Gastrocnemius medialis (tissue), 4 donors: ENCODE measurements at regions not wholly inside any gene's neighbourhood (a gene's known extent, or its start where the extent isn't known, plus 50 kb on each side); places are given as distances from the start of the nearest gene placed in this dataset.

Source experiments
- ATAC-seq, 2 donors: fragments of 150-250 bp; one replicate each; pipeline ENCODE4 v1.9.1; 2016
- DNase-seq, 2 donors: peaks; one replicate each; pipeline ENCODE4 v3.0.0-alpha.2; 2019
- H3K27ac ChIP-seq, 4 donors: fragments of 200-600 bp; sonication (generic); 1 replicate in 1 of 4; 2 replicates in 3 of 4; pipeline ENCODE4 v1.5.1; 2016 to 2018; ENCODE audit warnings: mild to moderate bottlenecking in 2 of 4, moderate library complexity in 1 of 4
- H3K27me3 ChIP-seq, 3 donors: fragments of 200-600 bp; sonication (generic) in 2 of 3; 1 replicate in 1 of 3; 2 replicates in 2 of 3; pipeline versions ENCODE4 v1.5.1 to v1.6.0; 2016 to 2019; ENCODE audit warnings: mild to moderate bottlenecking in 1 of 3, moderate library complexity in 1 of 3
- H3K36me3 ChIP-seq, 2 donors: fragments of 200-600 bp; sonication (generic) in 1 of 2; one replicate each; pipeline ENCODE4 v1.5.1; 2017 to 2018
- H3K4me1 ChIP-seq, 2 donors: fragments of 200-600 bp; sonication (generic) in 1 of 2; one replicate each; pipeline ENCODE4 v1.5.1; 2016 to 2017; ENCODE audit warnings: mild to moderate bottlenecking in 2 of 2
- H3K4me3 ChIP-seq, 4 donors: fragments of 200-600 bp; sonication (generic) in 3 of 4; 1 replicate in 1 of 4; 2 replicates in 3 of 4; pipeline ENCODE4 v1.5.1; 2016 to 2019; ENCODE audit warnings: mild to moderate bottlenecking in 2 of 4
- H3K9me3 ChIP-seq, 3 donors: fragments of 200-600 bp; sonication (generic) in 2 of 3; 1 replicate in 1 of 3; 2 replicates in 2 of 3; pipeline ENCODE4 v1.5.1; 2016 to 2019
- POLR2A ChIP-seq, 2 donors: fragments of 450-650 bp; IDR thresholded peaks; one replicate each; pipeline ENCODE4 v1.6.1; 2017; ENCODE audit warnings: antibody characterized with exemption in 2 of 2, mild to moderate bottlenecking in 2 of 2, moderate library complexity in 2 of 2
- in situ Hi-C, 4 donors: fragments of 200-750 bp; cut with MboI; loops; one replicate each; pipeline versions ENCODE4 v1.15.0 to v1.8.0; 2017; ENCODE audit warnings: low sequenced_read_pairs in 4 of 4
- intact Hi-C: fragments of 100-400 bp; cut with DNase I; formaldehyde crosslinking; loops from one replicate; pipeline ENCODE4 v1.15.1; 2023; ENCODE audit warnings: low total_unique reads
- TF ChIP-seq, protein P1 (sequence below), 5 experiments: fragments of 450-650 bp in 3 of 5; fragments of 200-600 bp in 2 of 5; sonication (generic) in 2 of 5; IDR thresholded peaks in 4 of 5; conservative IDR thresholded peaks in 1 of 5; 1 replicate in 4 of 5; 2 replicates in 1 of 5; pipeline ENCODE4 v1.5.1; 2016 to 2019; ENCODE audit warnings: antibody characterized with exemption in 5 of 5, mild to moderate bottlenecking in 3 of 5, moderate library complexity in 3 of 5

GRCh38 chr11:100545556-100545955, 141.5 kb upstream of the ARHGAP42 start:
- no peaks in the 10 kb centered on the region for H3K36me3 ChIP-seq
- in situ Hi-C loops (no loop called here), intact Hi-C loops (no loop called here)
- H3K4me3 ChIP-seq, result no peak overlapping the region
- H3K9me3 ChIP-seq, result no peaks in the 10 kb centered on the region
- no peak for TF ChIP-seq POLR2A (IDR thresholded peaks at IDR 0.05)
- TF ChIP-seq, protein P1, sequence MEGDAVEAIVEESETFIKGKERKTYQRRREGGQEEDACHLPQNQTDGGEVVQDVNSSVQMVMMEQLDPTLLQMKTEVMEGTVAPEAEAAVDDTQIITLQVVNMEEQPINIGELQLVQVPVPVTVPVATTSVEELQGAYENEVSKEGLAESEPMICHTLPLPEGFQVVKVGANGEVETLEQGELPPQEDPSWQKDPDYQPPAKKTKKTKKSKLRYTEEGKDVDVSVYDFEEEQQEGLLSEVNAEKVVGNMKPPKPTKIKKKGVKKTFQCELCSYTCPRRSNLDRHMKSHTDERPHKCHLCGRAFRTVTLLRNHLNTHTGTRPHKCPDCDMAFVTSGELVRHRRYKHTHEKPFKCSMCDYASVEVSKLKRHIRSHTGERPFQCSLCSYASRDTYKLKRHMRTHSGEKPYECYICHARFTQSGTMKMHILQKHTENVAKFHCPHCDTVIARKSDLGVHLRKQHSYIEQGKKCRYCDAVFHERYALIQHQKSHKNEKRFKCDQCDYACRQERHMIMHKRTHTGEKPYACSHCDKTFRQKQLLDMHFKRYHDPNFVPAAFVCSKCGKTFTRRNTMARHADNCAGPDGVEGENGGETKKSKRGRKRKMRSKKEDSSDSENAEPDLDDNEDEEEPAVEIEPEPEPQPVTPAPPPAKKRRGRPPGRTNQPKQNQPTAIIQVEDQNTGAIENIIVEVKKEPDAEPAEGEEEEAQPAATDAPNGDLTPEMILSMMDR (IDR thresholded peaks at IDR 0.05 in 4 of 5, conservative IDR thresholded peaks at IDR 0.05 in 1 of 5), result no peak
- no peak for ATAC-seq
- H3K4me1 ChIP-seq, result no peaks in the 10 kb centered on the region
- no peaks in the 10 kb centered on the region for H3K27me3 ChIP-seq
- no peak for DNase-seq
- no peak overlapping the region for H3K27ac ChIP-seq

- in situ Hi-C loops (no loop called here), intact Hi-C loops (no loop called here)
- Histone ChIP-seq H3K9me3 (no peaks in the 10 kb centered on the region), H3K4me1 (no peaks in the 10 kb centered on the region), H3K27me3 (no peaks in the 10 kb centered on the region), H3K36me3 (no peaks in the 10 kb centered on the region), H3K27ac (no peak overlapping the region), H3K4me3 (no peak overlapping the region)
- no peak for ATAC-seq
- TF ChIP-seq POLR2A (IDR thresholded peaks at IDR 0.05), result no peak
- TF ChIP-seq, protein P1 (IDR thresholded peaks at IDR 0.05 in 4 of 5, conservative IDR thresholded peaks at IDR 0.05 in 1 of 5), result no peak
- no peak for DNase-seq
These were observed 141.1 kb upstream of the ARHGAP42 start for GRCh38 chr11:100545970-100546369.

DNA sequence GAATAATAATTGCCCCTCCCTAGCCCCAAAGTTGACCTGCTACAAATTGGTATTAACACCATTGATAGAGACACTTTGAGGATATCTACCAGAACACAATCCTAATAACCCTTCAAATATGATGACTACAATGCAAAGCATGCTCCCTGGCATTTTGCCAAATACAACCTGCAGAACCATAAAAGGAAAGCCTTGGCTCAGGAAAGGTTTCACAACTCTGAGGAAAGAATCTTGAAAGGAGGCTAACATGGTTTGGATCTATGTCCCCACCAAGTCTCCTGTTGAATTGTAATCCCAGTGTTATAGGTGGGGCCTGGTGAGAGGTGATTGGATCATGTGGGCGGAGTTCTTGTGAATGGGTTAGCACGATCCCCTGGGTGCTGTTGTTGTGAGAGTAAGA, 140.4 kb upstream of the ARHGAP42 start:
- no peaks in the 10 kb centered on the region for H3K36me3 ChIP-seq
- no peak overlapping the region for H3K4me3 ChIP-seq
- intact Hi-C loops, result no loop called here
- no peaks in the 10 kb centered on the region for H3K4me1 ChIP-seq
- TF ChIP-seq POLR2A (IDR thresholded peaks at IDR 0.05), result no peak
- TF ChIP-seq, protein P1 (IDR thresholded peaks at IDR 0.05 in 4 of 5, conservative IDR thresholded peaks at IDR 0.05 in 1 of 5), result no peak
- no peak overlapping the region for H3K27ac ChIP-seq
- in situ Hi-C loops, result no loop called here
- no peak for DNase-seq
- ATAC-seq, result no peak
- H3K9me3 ChIP-seq, result no peaks in the 10 kb centered on the region
- no peaks in the 10 kb centered on the region for H3K27me3 ChIP-seq

DNA sequence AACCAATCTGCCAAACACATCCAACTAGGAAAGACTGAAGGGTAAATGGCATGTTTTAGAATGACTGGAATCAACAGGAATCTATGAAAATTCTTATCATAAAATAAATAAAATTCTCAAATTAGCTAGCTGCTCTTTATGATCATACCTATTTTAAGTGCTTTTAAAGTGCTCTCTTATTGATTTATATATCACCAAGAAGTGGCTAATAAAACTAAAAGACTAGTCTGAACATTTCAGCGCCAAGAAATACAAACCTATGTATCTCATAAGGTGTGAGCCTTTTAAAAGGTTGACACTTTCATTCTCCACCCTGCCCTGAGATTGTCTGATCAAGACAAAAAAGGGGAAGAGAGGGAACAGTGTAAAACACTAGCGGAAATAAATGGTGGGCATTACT, 136.8 kb upstream of the ARHGAP42 start:
- Histone ChIP-seq H3K4me3 (no peak overlapping the region), H3K27me3 (no peaks in the 10 kb centered on the region), H3K36me3 (no peaks in the 10 kb centered on the region), H3K4me1 (no peaks in the 10 kb centered on the region), H3K9me3 (no peaks in the 10 kb centered on the region), H3K27ac (no peak overlapping the region)
- intact Hi-C loops, result no loop called here
- DNase-seq (no peak), ATAC-seq (no peak)
- in situ Hi-C loops, result no loop called here
- no peak for TF ChIP-seq POLR2A (IDR thresholded peaks at IDR 0.05)
- TF ChIP-seq, protein P1 (IDR thresholded peaks at IDR 0.05 in 4 of 5, conservative IDR thresholded peaks at IDR 0.05 in 1 of 5), result no peak

GRCh38 chr11:100550912-100551632, 136.0 kb upstream of the ARHGAP42 start:
- no peaks in the 10 kb centered on the region for H3K36me3 ChIP-seq
- DNase-seq (no peak), ATAC-seq (no peak)
- H3K27me3 ChIP-seq, result no peaks in the 10 kb centered on the region
- no peaks in the 10 kb centered on the region for H3K9me3 ChIP-seq
- intact Hi-C loops (no loop called here), in situ Hi-C loops (no loop called here)
- H3K27ac ChIP-seq, result no peak overlapping the region
- TF ChIP-seq POLR2A (IDR thresholded peaks at IDR 0.05), result no peak
- TF ChIP-seq, protein P1 (IDR thresholded peaks at IDR 0.05 in 4 of 5, conservative IDR thresholded peaks at IDR 0.05 in 1 of 5), result no peak
- no peak overlapping the region for H3K4me3 ChIP-seq
- H3K4me1 ChIP-seq, result no peaks in the 10 kb centered on the region
